PFSK-1 (cell line): ENCODE measurements at regions not wholly inside any gene's neighbourhood (a gene's known extent, or its start where the extent isn't known, plus 50 kb on each side); places are given as distances from the start of the nearest gene placed in this dataset.

ENCODE experiments used
- POLR2AphosphoS5 ChIP-seq: IDR thresholded peaks from 2 replicates; pipeline ENCODE4 v1.6.1; 2012; ENCODE audit warnings: low read depth, mild to moderate bottlenecking, control low read depth, low read length, moderate library complexity
- REST ChIP-seq, 2 experiments: IDR thresholded peaks; 2 replicates each; pipeline versions ENCODE4 v1.6.1 to v1.8.0; 2011 to 2012; ENCODE audit warnings: low read depth in 2 of 2, low read length in 2 of 2, control low read depth in 1 of 2, inconsistent platforms in 1 of 2, mild to moderate bottlenecking in 1 of 2, moderate library complexity in 1 of 2; ENCODE audit not compliant: insufficient read depth in 1 of 2
- SIN3A ChIP-seq: IDR thresholded peaks from 2 replicates; pipeline ENCODE4 v1.6.1; 2012; ENCODE audit warnings: mild to moderate bottlenecking, low read length, moderate library complexity, borderline replicate concordance; ENCODE audit not compliant: insufficient read depth
- TAF1 ChIP-seq: IDR thresholded peaks from 2 replicates; pipeline ENCODE4 v1.6.1; 2012; ENCODE audit warnings: low read length, control low read depth, borderline replicate concordance; ENCODE audit not compliant: insufficient read depth

- no peak for TF ChIP-seq TAF1
- TF ChIP-seq POLR2AphosphoS5, result no peak
- TF ChIP-seq REST (IDR thresholded peaks at IDR 0.05; ENCODE audit: insufficient read depth in 1 of 2, low read depth in 2 of 2, low read length in 2 of 2), result no peak
- no peak for TF ChIP-seq SIN3A
Observed at GRCh38 chr2:226122041-226122440, 677.6 kb downstream of the IRS1 start.
